Heart left ventricle (tissue), 16 donors: ENCODE measurements at regions not wholly inside any gene's neighbourhood (a gene's known extent, or its start where the extent isn't known, plus 50 kb on each side); places are given as distances from the start of the nearest gene placed in this dataset.

Source experiments
- ATAC-seq, 4 donors: fragments of 200-7000 bp; cut with Tn5 transposase; one replicate each; pipeline ENCODE4 v1.9.1; 2020 to 2022; ENCODE audit warnings: moderate library complexity in 4 of 4, mild to moderate bottlenecking in 3 of 4, moderate number of reproducible peaks in 1 of 4
- DNase-seq, 5 donors: peaks; one replicate each; pipeline ENCODE4 v3.0.0-alpha.2; 2020
- H3K27ac ChIP-seq, 12 donors: fragments of 200-600 bp; sonication (generic) in 4 of 12; one replicate each; pipeline versions ENCODE4 v1.5.0 to v1.8.0; 2016 to 2022; ENCODE audit warnings: mild to moderate bottlenecking in 2 of 12
- H3K27me3 ChIP-seq, 9 donors: fragments of 200-600 bp; sonication (generic) in 2 of 9; one replicate each; pipeline versions ENCODE4 v1.5.1 to v1.8.0; 2016 to 2022; ENCODE audit warnings: mild to moderate bottlenecking in 3 of 9
- H3K36me3 ChIP-seq, 9 donors: fragments of 200-600 bp; sonication (generic) in 2 of 9; one replicate each; pipeline versions ENCODE4 v1.5.0 to v1.8.0; 2018 to 2022; ENCODE audit warnings: mild to moderate bottlenecking in 2 of 9
- H3K4me1 ChIP-seq, 12 donors: fragments of 200-600 bp; sonication (generic) in 4 of 12; one replicate each; pipeline versions ENCODE4 v1.5.0 to v1.8.0; 2016 to 2022; ENCODE audit warnings: mild to moderate bottlenecking in 3 of 12
- H3K4me3 ChIP-seq, 12 donors: fragments of 200-600 bp; sonication (generic) in 4 of 12; one replicate each; pipeline versions ENCODE4 v1.5.0 to v1.8.0; 2017 to 2022; ENCODE audit warnings: mild to moderate bottlenecking in 9 of 12, moderate library complexity in 4 of 12
- H3K9me3 ChIP-seq, 12 donors: fragments of 200-600 bp; sonication (generic) in 4 of 12; one replicate each; pipeline versions ENCODE4 v1.5.0 to v1.8.0; 2016 to 2022; ENCODE audit warnings: mild to moderate bottlenecking in 1 of 12
- POLR2A ChIP-seq, 2 donors: fragments of 450-650 bp; IDR thresholded peaks; one replicate each; pipeline ENCODE4 v1.6.1; 2017; ENCODE audit warnings: antibody characterized with exemption in 2 of 2, mild to moderate bottlenecking in 2 of 2, moderate library complexity in 2 of 2
- WGBS, 4 donors: extraction: QIAGEN DNeasy Blood & Tissue Kit in 2 of 4; methylation state at CpG; one replicate each; pipeline versions ENCODE4 v1.1.5 to v1.1.7; 2013 to 2018; 5-methylcytosine and 5-hydroxymethylcytosine counted together
- intact Hi-C, 10 donors: fragments of 100-400 bp; cut with DNase I; formaldehyde crosslinking; loops; one replicate each; pipeline versions ENCODE4 v1.11.1 to v1.14.2; 2022
- TF ChIP-seq, protein P1 (sequence below), 12 donors: fragments of 200-600 bp; sonication (generic) in 4 of 12; IDR thresholded peaks; one replicate each; pipeline versions ENCODE4 v1.5.0 to v1.8.0; 2018 to 2022; ENCODE audit warnings: antibody characterized with exemption in 12 of 12, mild to moderate bottlenecking in 5 of 12
- donor health status: ischemic (EF 13 %, LVEDD 7.1; RV severe dilation, severe dysfunction).
- donor health status: healthy with polysubstance abuse.
- donor health status: DM: no; HTN: yes; CAD: no.
- donor health status: DM: no; HTN: no; CAD: no.
- donor health status: ischemic (EF 25% LVEDD 6.9; RV normal size, moderate dysfunction).
- donor health status: ischemic (EF 25% LVEDD 5.7; RV mildly dilated, moderate dysfunction).
- donor health status: healthy.
- donor health status: DM: yes; HTN: yes; CAD: no.
- donor health status: ischemic (EF 35%, LVEDD 5.7; RV mildly dilated, moderate dysfunction).
- donor health status: nonischemic (EF 11% LVEDD 7.7; RV severe dilation, severe dysfunction).
- donor health status: DM: yes; HTN: yes; CAD: no.
- donor health status: PGD.
- donor health status: ischemic (EF 29% LVEDD 5.4; RV normal size, mild dysfunction).
- donor health status: nonischemic (EF 23%, LVEDD 6.1; RV moderate dilation, normal function).

DNA sequence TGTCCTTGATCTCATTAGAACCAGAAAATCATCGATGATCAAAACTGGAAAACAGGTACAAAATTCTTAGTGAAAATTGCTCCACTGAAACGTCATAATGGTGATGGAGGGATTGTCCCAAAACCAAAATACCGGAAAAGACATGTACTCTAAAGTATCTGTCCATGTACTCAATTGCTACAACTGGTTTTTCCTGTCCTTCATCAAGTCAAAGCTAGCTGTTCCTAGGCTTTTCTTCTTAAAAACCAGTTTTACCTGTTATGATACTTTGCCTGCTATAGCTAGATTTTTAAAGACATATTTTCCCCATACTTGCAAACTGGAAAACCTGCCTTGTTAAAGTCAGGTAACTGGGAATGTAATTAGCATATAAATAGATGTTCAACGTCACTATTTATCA lies 50.5 kb upstream of the LRRC1 start:
- H3K27ac ChIP-seq = no peak overlapping the region
- H3K36me3 ChIP-seq = no peaks in the 10 kb centered on the region
- TF ChIP-seq, protein P1, sequence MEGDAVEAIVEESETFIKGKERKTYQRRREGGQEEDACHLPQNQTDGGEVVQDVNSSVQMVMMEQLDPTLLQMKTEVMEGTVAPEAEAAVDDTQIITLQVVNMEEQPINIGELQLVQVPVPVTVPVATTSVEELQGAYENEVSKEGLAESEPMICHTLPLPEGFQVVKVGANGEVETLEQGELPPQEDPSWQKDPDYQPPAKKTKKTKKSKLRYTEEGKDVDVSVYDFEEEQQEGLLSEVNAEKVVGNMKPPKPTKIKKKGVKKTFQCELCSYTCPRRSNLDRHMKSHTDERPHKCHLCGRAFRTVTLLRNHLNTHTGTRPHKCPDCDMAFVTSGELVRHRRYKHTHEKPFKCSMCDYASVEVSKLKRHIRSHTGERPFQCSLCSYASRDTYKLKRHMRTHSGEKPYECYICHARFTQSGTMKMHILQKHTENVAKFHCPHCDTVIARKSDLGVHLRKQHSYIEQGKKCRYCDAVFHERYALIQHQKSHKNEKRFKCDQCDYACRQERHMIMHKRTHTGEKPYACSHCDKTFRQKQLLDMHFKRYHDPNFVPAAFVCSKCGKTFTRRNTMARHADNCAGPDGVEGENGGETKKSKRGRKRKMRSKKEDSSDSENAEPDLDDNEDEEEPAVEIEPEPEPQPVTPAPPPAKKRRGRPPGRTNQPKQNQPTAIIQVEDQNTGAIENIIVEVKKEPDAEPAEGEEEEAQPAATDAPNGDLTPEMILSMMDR (IDR thresholded peaks at IDR 0.05) = no peak
- TF ChIP-seq POLR2A (IDR thresholded peaks at IDR 0.05) = no peak
- DNase-seq (no peak), ATAC-seq (no peak)
- WGBS, 4 donors = 83 to 88% (median 86%) methylated on average over 4 of the region's 4 CpGs
- H3K4me1 ChIP-seq = no peaks in the 10 kb centered on the region
- H3K27me3 ChIP-seq = no peaks in the 10 kb centered on the region
- H3K9me3 ChIP-seq = no peaks in the 10 kb centered on the region
- no peak overlapping the region for H3K4me3 ChIP-seq
- intact Hi-C loops = no loop called here

GRCh38 chr6:53741034-53741823 lies 53.6 kb upstream of the LRRC1 start:
- Histone ChIP-seq H3K4me3 (no peak overlapping the region), H3K27me3 (no peaks in the 10 kb centered on the region), H3K4me1 (no peaks in the 10 kb centered on the region), H3K27ac (no peak overlapping the region), H3K36me3 (no peaks in the 10 kb centered on the region), H3K9me3 (no peaks in the 10 kb centered on the region)
- WGBS, 4 donors = 49 to 60% (median 52%) methylated on average over 10 of the region's 10 CpGs
- ATAC-seq = peak in 1 of 4 donors; percentile 34
- no peak for TF ChIP-seq POLR2A (IDR thresholded peaks at IDR 0.05)
- TF ChIP-seq, protein P1 (IDR thresholded peaks at IDR 0.05) = no peak
- DNase-seq = no peak
- intact Hi-C loops = no loop called here

DNA sequence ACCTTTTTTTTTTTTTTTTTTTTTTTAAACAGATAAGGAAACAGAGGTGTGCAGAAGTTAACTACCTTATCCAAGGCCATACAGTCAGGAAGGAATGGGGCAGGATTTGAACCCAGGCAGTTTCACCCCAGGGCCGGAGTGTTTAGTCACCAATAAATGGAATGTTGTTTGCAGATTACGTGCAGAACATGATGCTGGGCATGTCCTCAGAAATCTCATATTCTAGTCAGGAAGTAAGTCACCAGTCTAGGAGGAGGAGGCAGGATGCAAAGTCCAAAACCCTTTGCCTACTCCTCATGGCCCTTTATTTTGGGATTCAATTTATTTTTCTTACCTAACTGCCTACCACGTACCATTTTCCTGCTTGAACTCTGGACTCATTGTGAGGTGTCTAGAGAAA lies 57.1 kb upstream of the LRRC1 start:
- Histone ChIP-seq H3K27me3 (no peaks in the 10 kb centered on the region), H3K4me3 (no peak overlapping the region), H3K9me3 (no peaks in the 10 kb centered on the region), H3K36me3 (no peaks in the 10 kb centered on the region), H3K27ac (no peak overlapping the region), H3K4me1 (peaks cover 0 to 4% (median 0%) of the 10 kb centered on the region in 12 donors)
- ATAC-seq (no peak), DNase-seq (no peak)
- no peak for TF ChIP-seq POLR2A (IDR thresholded peaks at IDR 0.05)
- TF ChIP-seq, protein P1 (IDR thresholded peaks at IDR 0.05) = no peak
- WGBS, 4 donors = 90 to 94% (median 93%) methylated on average over 3 of the region's 3 CpGs
- intact Hi-C loops = loop anchor here in 3 of 10 donors (5.0 to 10.0 kb wide), 2 partner anchors 217 to 220 kb away; no protein-coding TSS in a partner anchor

DNA sequence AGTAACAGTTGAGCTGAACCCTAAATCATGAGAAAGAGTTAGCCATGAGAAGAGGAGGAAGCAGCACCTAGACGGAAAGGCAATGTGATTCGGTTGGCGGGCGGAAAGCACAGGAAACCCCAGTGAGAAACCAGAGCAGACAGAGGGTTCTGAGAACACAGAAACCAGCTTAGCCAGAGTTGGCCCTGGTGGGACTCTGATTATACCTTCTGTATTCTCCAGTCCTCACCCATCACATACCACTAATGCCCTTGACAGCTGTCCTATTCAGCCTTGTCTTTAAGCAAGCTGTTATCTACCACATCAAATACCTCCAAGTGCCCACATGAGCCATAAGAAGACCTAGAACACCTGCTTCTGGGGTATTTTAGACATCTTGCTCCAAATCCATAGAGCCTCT lies 58.9 kb upstream of the LRRC1 start:
- intact Hi-C loops = loop anchor here in 3 of 10 donors (5.0 to 10.0 kb wide), 2 partner anchors 219 to 221 kb away; no protein-coding TSS in a partner anchor
- Histone ChIP-seq H3K27me3 (no peaks in the 10 kb centered on the region), H3K4me3 (no peak overlapping the region), H3K36me3 (no peaks in the 10 kb centered on the region), H3K27ac (no peak overlapping the region), H3K9me3 (no peaks in the 10 kb centered on the region), H3K4me1 (peaks cover 0 to 4% (median 0%) of the 10 kb centered on the region in 12 donors)
- 72 to 96% (median 86%) methylated on average over 4 of the region's 4 CpGs for WGBS, 4 donors
- no peak for DNase-seq
- no peak for TF ChIP-seq POLR2A (IDR thresholded peaks at IDR 0.05)
- TF ChIP-seq, protein P1 (IDR thresholded peaks at IDR 0.05) = no peak
- no peak for ATAC-seq
